SU-DHL-6 (cell line): ENCODE measurements at regions not wholly inside any gene's neighbourhood (a gene's known extent, or its start where the extent isn't known, plus 50 kb on each side); places are given as distances from the start of the nearest gene placed in this dataset.
"Not testable (repeated sequence)": the region's sequence is repeated elsewhere in the genome, so short reads cannot be mapped to it uniquely, and the experiment has no call there.

Experiments used
- EZH2phosphoT487 ChIP-seq: fragments of 200-600 bp; sonication (generic), shearing (Covaris generic); conservative IDR thresholded peaks from 2 replicates; pipeline ENCODE4 v1.6.1; 2018; ENCODE audit warnings: mild to moderate bottlenecking, antibody characterized with exemption, low read length, moderate library complexity, mixed read lengths
- TF ChIP-seq, protein P1 (sequence below): fragments of 200-600 bp; sonication (generic); IDR thresholded peaks from one replicate; pipeline ENCODE4 v1.5.1; 2017; ENCODE audit warnings: antibody characterized with exemption, mild to moderate bottlenecking, low read length, moderate library complexity; ENCODE audit not compliant: insufficient read depth, poor library complexity, severe bottlenecking

DNA sequence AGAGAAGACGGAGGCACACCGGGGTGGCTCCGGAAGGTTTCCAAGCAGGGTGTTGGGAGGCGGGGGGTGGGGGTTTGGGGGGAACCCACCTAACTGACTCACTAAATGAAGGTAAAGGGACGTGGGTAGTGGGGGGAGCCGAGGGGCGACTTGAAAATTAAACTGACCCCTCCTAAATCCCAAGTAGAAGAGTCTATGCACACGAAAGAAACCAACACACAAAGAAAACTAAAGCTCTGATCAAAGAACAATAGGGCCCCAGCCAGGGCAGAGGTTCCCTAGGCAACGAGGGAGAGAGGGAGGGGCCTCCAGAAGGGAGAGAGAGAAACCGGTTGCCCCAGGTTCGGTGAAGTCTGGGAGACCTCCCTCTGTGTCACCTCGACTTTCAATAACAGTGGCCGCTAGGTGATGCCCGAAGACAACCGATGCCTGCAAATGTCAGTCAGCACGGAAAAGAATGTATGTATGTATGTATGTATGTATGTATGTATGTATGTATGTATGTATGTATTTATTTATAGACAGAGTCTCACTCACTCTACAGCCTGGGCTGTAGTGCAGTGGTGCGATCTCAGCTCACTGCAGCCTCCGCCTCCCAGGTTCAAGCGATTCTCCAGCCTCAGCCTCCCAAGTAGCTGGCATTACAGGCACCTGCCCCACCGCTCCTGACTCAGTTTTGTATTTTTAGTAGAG, 106.7 kb upstream of the ANKRD30BL start:
- TF ChIP-seq, protein P1, sequence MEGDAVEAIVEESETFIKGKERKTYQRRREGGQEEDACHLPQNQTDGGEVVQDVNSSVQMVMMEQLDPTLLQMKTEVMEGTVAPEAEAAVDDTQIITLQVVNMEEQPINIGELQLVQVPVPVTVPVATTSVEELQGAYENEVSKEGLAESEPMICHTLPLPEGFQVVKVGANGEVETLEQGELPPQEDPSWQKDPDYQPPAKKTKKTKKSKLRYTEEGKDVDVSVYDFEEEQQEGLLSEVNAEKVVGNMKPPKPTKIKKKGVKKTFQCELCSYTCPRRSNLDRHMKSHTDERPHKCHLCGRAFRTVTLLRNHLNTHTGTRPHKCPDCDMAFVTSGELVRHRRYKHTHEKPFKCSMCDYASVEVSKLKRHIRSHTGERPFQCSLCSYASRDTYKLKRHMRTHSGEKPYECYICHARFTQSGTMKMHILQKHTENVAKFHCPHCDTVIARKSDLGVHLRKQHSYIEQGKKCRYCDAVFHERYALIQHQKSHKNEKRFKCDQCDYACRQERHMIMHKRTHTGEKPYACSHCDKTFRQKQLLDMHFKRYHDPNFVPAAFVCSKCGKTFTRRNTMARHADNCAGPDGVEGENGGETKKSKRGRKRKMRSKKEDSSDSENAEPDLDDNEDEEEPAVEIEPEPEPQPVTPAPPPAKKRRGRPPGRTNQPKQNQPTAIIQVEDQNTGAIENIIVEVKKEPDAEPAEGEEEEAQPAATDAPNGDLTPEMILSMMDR = peak; percentile 14
- not testable (repeated sequence) for TF ChIP-seq EZH2phosphoT487
